ENCODE measurements at regions not wholly inside any gene's neighbourhood (a gene's known extent, or its start where the extent isn't known, plus 50 kb on each side); places are given as distances from the start of the nearest gene placed in this dataset.

DNA sequence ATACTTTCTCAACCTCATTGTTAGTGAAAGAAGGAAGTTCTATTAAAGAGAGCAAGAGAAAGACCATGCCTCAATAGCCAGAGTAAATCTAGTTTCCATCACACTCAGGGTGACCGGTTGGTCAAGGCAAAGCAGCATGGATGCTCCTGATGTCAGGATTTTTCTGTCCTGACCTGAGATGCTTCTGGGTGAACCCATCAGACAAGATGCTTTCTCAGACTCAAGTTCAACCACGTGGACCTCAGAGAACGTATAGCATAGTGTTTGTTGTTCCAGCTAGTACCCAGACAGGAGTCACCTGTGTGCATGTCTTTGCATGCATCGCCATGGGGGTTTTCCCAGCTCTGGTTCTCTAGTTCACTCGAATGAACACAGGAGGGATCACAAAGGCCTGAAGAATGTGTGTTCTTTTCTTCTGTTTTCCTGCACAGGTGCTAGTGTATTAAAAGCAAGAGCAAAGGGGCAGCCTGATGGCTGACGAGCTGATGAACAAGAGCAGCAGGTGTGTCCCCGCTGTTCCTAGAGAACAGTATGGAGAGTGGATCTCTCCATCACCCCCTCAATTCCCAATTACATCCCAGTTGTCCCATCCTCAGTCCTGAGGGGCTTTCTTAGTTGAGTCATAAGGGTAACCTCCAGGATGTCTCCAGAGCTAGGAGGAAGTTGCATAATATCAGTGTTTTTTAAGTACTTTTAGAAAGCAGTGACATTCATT, 110.5 kb upstream of the ENPP6 start:
- POLR2A ChIA-PET: interaction anchor here (0.8 to 8.0 kb wide), 29 partner anchors 9 to 207 kb away, joined by 3 to 117 read pairs (median 6); partner anchors contain the start of gene IRF2
- intact Hi-C loops (cut with micrococcal nuclease; ENCODE audit: unreplicated experiment): loop anchor here (1.0 to 5.0 kb wide), 7 partner anchors 15 to 209 kb away; no protein-coding TSS in a partner anchor
- H3K4me2 ChIP-seq (ENCODE audit: low read length): peak overlapping the region; percentile 63

DNA sequence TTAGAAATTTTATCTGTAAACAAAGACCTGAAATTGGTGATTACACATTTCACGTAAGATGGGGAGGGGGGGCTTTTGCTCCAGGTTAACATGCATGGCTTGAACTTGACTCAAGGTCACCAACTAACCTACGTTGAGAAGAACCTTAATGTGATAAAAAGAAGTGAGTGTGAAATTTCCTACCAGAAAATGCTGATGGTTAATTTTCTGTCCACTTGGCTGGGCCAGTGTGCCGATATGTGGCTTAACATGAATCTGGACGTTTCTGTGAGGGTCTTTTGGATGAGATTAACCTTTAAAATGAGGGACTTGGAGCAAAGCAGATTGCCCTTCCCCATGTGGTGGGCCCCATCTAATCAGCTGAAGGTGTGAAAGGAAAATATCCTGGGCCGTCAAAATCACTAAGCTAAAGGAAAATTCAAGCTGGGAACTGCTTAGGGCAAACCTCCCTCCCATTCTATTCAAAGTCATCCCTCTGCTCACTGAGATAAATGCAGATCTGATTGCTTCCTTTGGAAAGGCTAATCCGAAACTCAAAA, 107.3 kb upstream of the ENPP6 start:
- no peaks in the 10 kb centered on the region for H3K36me3 ChIP-seq (ENCODE audit: insufficient read depth, low read length)
- H3K9me2 ChIP-seq (ENCODE audit: insufficient read depth, low read length): no peaks in the 10 kb centered on the region
- DNase-seq (ENCODE audit: low spot score): no peak
- H3K4me2 ChIP-seq (ENCODE audit: low read length): no peak overlapping the region
- no peaks in the 10 kb centered on the region for H3K9me3 ChIP-seq (ENCODE audit: low read length)
- TF ChIP-seq EZH2phosphoT487 (IDR thresholded peaks at IDR 0.05; ENCODE audit: borderline replicate concordance, low read depth, low read length): no peak
- TF ChIP-seq, protein P1, sequence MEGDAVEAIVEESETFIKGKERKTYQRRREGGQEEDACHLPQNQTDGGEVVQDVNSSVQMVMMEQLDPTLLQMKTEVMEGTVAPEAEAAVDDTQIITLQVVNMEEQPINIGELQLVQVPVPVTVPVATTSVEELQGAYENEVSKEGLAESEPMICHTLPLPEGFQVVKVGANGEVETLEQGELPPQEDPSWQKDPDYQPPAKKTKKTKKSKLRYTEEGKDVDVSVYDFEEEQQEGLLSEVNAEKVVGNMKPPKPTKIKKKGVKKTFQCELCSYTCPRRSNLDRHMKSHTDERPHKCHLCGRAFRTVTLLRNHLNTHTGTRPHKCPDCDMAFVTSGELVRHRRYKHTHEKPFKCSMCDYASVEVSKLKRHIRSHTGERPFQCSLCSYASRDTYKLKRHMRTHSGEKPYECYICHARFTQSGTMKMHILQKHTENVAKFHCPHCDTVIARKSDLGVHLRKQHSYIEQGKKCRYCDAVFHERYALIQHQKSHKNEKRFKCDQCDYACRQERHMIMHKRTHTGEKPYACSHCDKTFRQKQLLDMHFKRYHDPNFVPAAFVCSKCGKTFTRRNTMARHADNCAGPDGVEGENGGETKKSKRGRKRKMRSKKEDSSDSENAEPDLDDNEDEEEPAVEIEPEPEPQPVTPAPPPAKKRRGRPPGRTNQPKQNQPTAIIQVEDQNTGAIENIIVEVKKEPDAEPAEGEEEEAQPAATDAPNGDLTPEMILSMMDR (conservative IDR thresholded peaks at IDR 0.05; ENCODE audit: low read length): no peak
- intact Hi-C loops (cut with micrococcal nuclease; ENCODE audit: unreplicated experiment): loop anchor here (5.0 kb wide), 1 partner anchor 58 kb away; no protein-coding TSS in a partner anchor
- no peaks in the 10 kb centered on the region for H3K79me2 ChIP-seq (ENCODE audit: insufficient read depth, low read depth, low read length)
- CTCF ChIA-PET (ENCODE audit: unreplicated experiment): no interaction called here
- BruUV-seq (replicated peaks): no TSS peak
- H2AFZ ChIP-seq (ENCODE audit: low read length): no peak overlapping the region
- H3K4me3 ChIP-seq (ENCODE audit: low read depth, low read length, poor library complexity, severe bottlenecking): no peak overlapping the region
- H3K27ac ChIP-seq (ENCODE audit: low read depth, low read length, poor library complexity, severe bottlenecking): no peak overlapping the region
- no peaks in the 10 kb centered on the region for H4K20me1 ChIP-seq (ENCODE audit: insufficient read depth, low read length)
- H3K4me1 ChIP-seq (ENCODE audit: insufficient read depth, low read length, poor library complexity, severe bottlenecking): peaks cover 52% of the 10 kb centered on the region
- POLR2A ChIA-PET: interaction anchor here (4.8 to 7.0 kb wide), 2 partner anchors 23 to 60 kb away, joined by 36 to 67 read pairs; no protein-coding TSS in a partner anchor

More for the DNA sequence above, 110.5 kb upstream of the ENPP6 start:
- H3K79me2 ChIP-seq (ENCODE audit: insufficient read depth, low read depth, low read length): no peaks in the 10 kb centered on the region
- CTCF ChIA-PET (ENCODE audit: unreplicated experiment): interaction anchor here (0.8 to 1.9 kb wide), 11 partner anchors 10 to 89 kb away, joined by 3 to 9 read pairs (median 4); no protein-coding TSS in a partner anchor
- TF ChIP-seq, protein P1 (conservative IDR thresholded peaks at IDR 0.05; ENCODE audit: low read length): no peak
- no peak for TF ChIP-seq EZH2phosphoT487 (IDR thresholded peaks at IDR 0.05; ENCODE audit: borderline replicate concordance, low read depth, low read length)
- no peaks in the 10 kb centered on the region for H3K36me3 ChIP-seq (ENCODE audit: insufficient read depth, low read length)
- DNase-seq (ENCODE audit: low spot score): peak; percentile 95
- no peaks in the 10 kb centered on the region for H3K9me2 ChIP-seq (ENCODE audit: insufficient read depth, low read length)
- peak overlapping the region; percentile 75 for H2AFZ ChIP-seq (ENCODE audit: low read length)
- peak overlapping the region; percentile 82 for H3K27ac ChIP-seq (ENCODE audit: low read depth, low read length, poor library complexity, severe bottlenecking)
- H3K4me3 ChIP-seq (ENCODE audit: low read depth, low read length, poor library complexity, severe bottlenecking): peak overlapping the region; percentile 35
- H3K9me3 ChIP-seq (ENCODE audit: low read length): no peaks in the 10 kb centered on the region
- H4K20me1 ChIP-seq (ENCODE audit: insufficient read depth, low read length): no peaks in the 10 kb centered on the region
- BruUV-seq (replicated peaks): no TSS peak
- peaks cover 73% of the 10 kb centered on the region for H3K4me1 ChIP-seq (ENCODE audit: insufficient read depth, low read length, poor library complexity, severe bottlenecking)
